Loucy (cell line): ENCODE measurements at regions not wholly inside any gene's neighbourhood (a gene's known extent, or its start where the extent isn't known, plus 50 kb on each side); places are given as distances from the start of the nearest gene placed in this dataset.

Source experiments
- H2AFZ ChIP-seq: fragments of 200-600 bp; sonication (generic); 2 replicates; pipeline ENCODE4 v1.6.0; 2016; ENCODE audit warnings: antibody characterized with exemption, mild to moderate bottlenecking, low read length, moderate library complexity
- H3F3A ChIP-seq: fragments of 200-600 bp; 2 replicates; pipeline ENCODE4 v1.6.0; 2016; ENCODE audit warnings: antibody characterized with exemption, low read depth, mild to moderate bottlenecking
- H3K27me3 ChIP-seq: fragments of 200-600 bp; sonication (generic); 2 replicates; pipeline ENCODE4 v1.6.1; 2014; ENCODE audit warnings: low read length, mild to moderate bottlenecking; ENCODE audit not compliant: insufficient read depth, poor library complexity, severe bottlenecking
- H3K36me3 ChIP-seq: fragments of 200-600 bp; sonication (generic); 2 replicates; pipeline ENCODE4 v1.6.1; 2016; ENCODE audit warnings: low read length; ENCODE audit not compliant: insufficient read depth
- H3K4me1 ChIP-seq: fragments of 200-600 bp; sonication (generic); 2 replicates; pipeline ENCODE4 v1.5.1; 2014; ENCODE audit warnings: low read length, mild to moderate bottlenecking; ENCODE audit not compliant: insufficient read depth, poor library complexity, severe bottlenecking
- H3K4me2 ChIP-seq: fragments of 200-600 bp; sonication (generic); 2 replicates; pipeline ENCODE4 v1.6.0; 2014; ENCODE audit warnings: antibody characterized with exemption, low read length, low read depth, mild to moderate bottlenecking; ENCODE audit not compliant: poor library complexity, severe bottlenecking
- H3K4me3 ChIP-seq: fragments of 200-600 bp; sonication (generic); 2 replicates; pipeline ENCODE4 v1.5.1; 2014; ENCODE audit warnings: low read length, mild to moderate bottlenecking, mixed read lengths; ENCODE audit not compliant: poor library complexity, severe bottlenecking
- H3K79me2 ChIP-seq: fragments of 200-600 bp; sonication (generic); 2 replicates; pipeline ENCODE4 v1.6.1; 2014; ENCODE audit warnings: low read length; ENCODE audit not compliant: insufficient read depth
- H3K9ac ChIP-seq: fragments of 200-600 bp; sonication (generic); 2 replicates; pipeline ENCODE4 v1.6.0; 2014; ENCODE audit warnings: mild to moderate bottlenecking, low read depth, low read length, moderate library complexity; ENCODE audit not compliant: poor library complexity, severe bottlenecking
- H3K9me2 ChIP-seq: fragments of 200-600 bp; sonication (generic); replicated peaks from 2 replicates; pipeline ENCODE4 v1.6.1; 2016; ENCODE audit warnings: low read depth, low read length, mixed read lengths
- H3K9me3 ChIP-seq: fragments of 200-600 bp; sonication (generic); 2 replicates; pipeline ENCODE4 v1.6.1; 2014; ENCODE audit warnings: mild to moderate bottlenecking, antibody characterized with exemption, low read length, low read depth; ENCODE audit not compliant: insufficient read depth
- H4K20me1 ChIP-seq: fragments of 200-600 bp; sonication (generic); 2 replicates; pipeline ENCODE4 v1.6.0; 2014; ENCODE audit warnings: antibody characterized with exemption, low read length, mild to moderate bottlenecking; ENCODE audit not compliant: insufficient read depth, poor library complexity, severe bottlenecking
- CTCF ChIP-seq: fragments of 200-600 bp; sonication (generic); conservative IDR thresholded peaks from 2 replicates; pipeline ENCODE4 v1.5.1; 2014; ENCODE audit warnings: mild to moderate bottlenecking, antibody characterized with exemption, low read length
- EZH2phosphoT487 ChIP-seq: fragments of 200-600 bp; IDR thresholded peaks from 2 replicates; pipeline ENCODE4 v1.6.1; 2018; ENCODE audit warnings: antibody characterized with exemption, mild to moderate bottlenecking, moderate library complexity, borderline replicate concordance

DNA sequence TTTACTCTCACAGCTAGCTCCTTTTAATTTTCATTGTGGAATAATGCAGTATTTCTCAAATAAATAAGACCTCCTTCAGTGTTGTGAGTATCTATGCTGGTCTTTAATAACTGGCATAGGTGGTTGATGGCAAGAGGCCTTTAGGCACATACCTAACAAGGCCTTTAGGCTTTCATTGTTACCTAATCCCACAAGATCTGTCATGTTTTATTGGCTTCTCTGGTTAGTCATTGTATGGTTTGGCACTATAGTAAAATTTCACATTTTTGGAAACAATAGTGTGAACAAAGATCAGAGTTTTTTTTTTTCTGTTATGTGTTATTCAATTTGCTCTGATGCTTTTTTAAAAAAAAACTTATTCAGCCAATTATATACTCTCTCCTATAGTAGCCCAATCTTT lies 89.8 kb upstream of the NEUROD1 start:
- Histone ChIP-seq H3K27me3 (no peaks in the 10 kb centered on the region), H3K9me3 (no peaks in the 10 kb centered on the region), H3K9ac (no peak overlapping the region), H3K36me3 (no peaks in the 10 kb centered on the region), H4K20me1 (no peaks in the 10 kb centered on the region), H3K9me2 (no peaks in the 10 kb centered on the region), H3K4me1 (peaks cover 42% of the 10 kb centered on the region), H2AFZ (no peak overlapping the region), H3K4me3 (no peak overlapping the region), H3K4me2 (no peak overlapping the region), H3K79me2 (no peaks in the 10 kb centered on the region), H3F3A (no peaks in the 10 kb centered on the region)
- TF ChIP-seq CTCF (no peak), EZH2phosphoT487 (no peak)

DNA sequence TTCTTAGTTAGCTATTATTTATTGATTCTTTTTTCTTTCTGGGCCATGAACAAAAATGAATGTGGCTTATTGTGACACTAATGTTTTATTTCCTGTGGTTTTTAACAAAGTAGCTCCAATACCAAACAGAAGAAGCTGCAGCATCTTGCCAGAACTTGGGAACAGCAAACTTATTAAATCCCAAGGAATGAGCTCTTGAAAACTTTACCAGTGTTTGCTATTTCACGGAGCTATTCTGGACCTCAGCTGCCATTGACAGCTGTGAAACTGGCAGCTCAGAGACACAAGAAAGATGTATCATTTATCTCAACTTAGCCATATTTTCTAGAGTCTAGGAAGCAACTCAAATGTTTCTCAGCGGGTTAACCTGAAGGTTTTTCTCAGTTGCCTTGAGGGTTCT lies 91.0 kb upstream of the NEUROD1 start:
- H3K79me2 ChIP-seq: no peaks in the 10 kb centered on the region
- H3F3A ChIP-seq: no peaks in the 10 kb centered on the region
- TF ChIP-seq CTCF (no peak), EZH2phosphoT487 (no peak)
- H3K9ac ChIP-seq: no peak overlapping the region
- H3K9me3 ChIP-seq: no peaks in the 10 kb centered on the region
- H3K36me3 ChIP-seq: no peaks in the 10 kb centered on the region
- H3K4me3 ChIP-seq: no peak overlapping the region
- H3K9me2 ChIP-seq: no peaks in the 10 kb centered on the region
- no peak overlapping the region for H3K4me2 ChIP-seq
- peaks cover 32% of the 10 kb centered on the region for H3K4me1 ChIP-seq
- H3K27me3 ChIP-seq: no peaks in the 10 kb centered on the region
- H4K20me1 ChIP-seq: no peaks in the 10 kb centered on the region
- no peak overlapping the region for H2AFZ ChIP-seq

GRCh38 chr2:181772334-181772733 lies 92.0 kb upstream of the NEUROD1 start:
- Histone ChIP-seq H3K4me1 (peaks cover 35% of the 10 kb centered on the region), H3K9me3 (no peaks in the 10 kb centered on the region), H3K79me2 (no peaks in the 10 kb centered on the region), H3F3A (no peaks in the 10 kb centered on the region), H3K9ac (no peak overlapping the region), H2AFZ (no peak overlapping the region), H4K20me1 (no peaks in the 10 kb centered on the region), H3K4me2 (no peak overlapping the region), H3K9me2 (no peaks in the 10 kb centered on the region), H3K4me3 (no peak overlapping the region), H3K36me3 (no peaks in the 10 kb centered on the region), H3K27me3 (no peaks in the 10 kb centered on the region)
- TF ChIP-seq EZH2phosphoT487 (no peak), CTCF (no peak)
